ENCODE measurements at regions not wholly inside any gene's neighbourhood (a gene's known extent, or its start where the extent isn't known, plus 50 kb on each side); places are given as distances from the start of the nearest gene placed in this dataset.

- Mint-ChIP-seq H3K4me1 (ENCODE audit: low read depth) (no peaks in the 10 kb centered on the region), H3K9me3 (peaks cover 3 to 9% of the 10 kb centered on the region in 2 donors), H3K27ac (no peak overlapping the region), H3K27me3 (ENCODE audit: low read depth) (no peaks in the 10 kb centered on the region), H3K36me3 (ENCODE audit: insufficient read depth in 2 of 2) (peaks cover 4 to 5% of the 10 kb centered on the region in 2 donors), H3K4me3 (no peak overlapping the region)
- ATAC-seq (replicated peaks in 1 of 2) (no peak), DNase-seq (no peak)
These were observed 343.1 kb upstream of the ISX start for GRCh38 chr22:34722901-34723300.

GRCh38 chr22:34736081-34736480, 329.9 kb upstream of the ISX start:
- Mint-ChIP-seq H3K27me3 (ENCODE audit: low read depth) (no peaks in the 10 kb centered on the region), H3K9me3 (peaks cover 3 to 5% of the 10 kb centered on the region in 2 donors), H3K36me3 (ENCODE audit: insufficient read depth in 2 of 2) (no peaks in the 10 kb centered on the region), H3K4me1 (ENCODE audit: low read depth) (no peaks in the 10 kb centered on the region), H3K4me3 (no peak overlapping the region), H3K27ac (no peak overlapping the region)
- DNase-seq: no peak
- no peak for ATAC-seq (replicated peaks in 1 of 2)

DNA sequence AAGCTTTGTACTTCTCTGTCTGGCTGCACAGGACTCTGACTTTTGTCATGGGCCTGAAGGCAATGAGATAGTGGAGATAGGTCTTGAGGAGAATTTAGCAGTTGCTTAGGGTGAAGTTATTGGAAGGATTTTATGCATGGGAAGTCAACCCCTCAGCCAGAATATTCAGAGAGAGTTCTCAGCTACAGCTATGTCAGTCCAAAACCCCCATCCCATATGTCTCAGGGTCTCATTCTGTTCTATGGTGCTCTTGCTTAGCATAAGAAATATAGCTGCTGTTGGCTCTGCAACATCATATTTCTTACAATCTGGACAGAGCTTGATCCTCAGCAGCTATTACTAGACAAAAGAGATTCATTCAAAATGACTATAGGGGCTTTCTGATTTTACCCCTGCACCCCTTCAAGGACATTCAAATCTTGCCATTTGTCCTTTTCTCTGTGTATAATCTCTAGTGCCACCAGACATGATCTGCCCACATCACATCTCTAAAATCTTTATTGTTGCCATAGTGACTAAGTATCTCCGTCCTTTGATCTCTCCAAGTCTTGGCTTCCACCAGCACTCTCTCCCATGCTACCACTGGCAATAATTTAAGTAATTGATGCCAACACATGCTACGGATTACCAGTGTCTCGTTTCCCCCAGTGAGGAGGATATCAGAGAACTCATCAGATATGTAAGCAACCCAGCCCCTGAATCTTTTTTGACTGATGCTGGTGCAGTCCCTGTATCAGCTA, 327.1 kb upstream of the ISX start:
- H3K27me3 Mint-ChIP-seq (ENCODE audit: low read depth): no peaks in the 10 kb centered on the region
- ATAC-seq (replicated peaks in 1 of 2) (no peak), DNase-seq (no peak)
- H3K9me3 Mint-ChIP-seq: peaks cover 2 to 4% of the 10 kb centered on the region in 2 donors
- no peaks in the 10 kb centered on the region for H3K4me1 Mint-ChIP-seq (ENCODE audit: low read depth)
- H3K4me3 Mint-ChIP-seq: no peak overlapping the region
- H3K27ac Mint-ChIP-seq: no peak overlapping the region
- H3K36me3 Mint-ChIP-seq (ENCODE audit: insufficient read depth in 2 of 2): no peaks in the 10 kb centered on the region

GRCh38 chr22:34743110-34743751, 322.7 kb upstream of the ISX start:
- Mint-ChIP-seq H3K27ac (no peak overlapping the region), H3K4me3 (no peak overlapping the region), H3K4me1 (ENCODE audit: low read depth) (no peaks in the 10 kb centered on the region), H3K27me3 (ENCODE audit: low read depth) (no peaks in the 10 kb centered on the region), H3K9me3 (peaks cover under 1 to 6% of the 10 kb centered on the region in 2 donors), H3K36me3 (ENCODE audit: insufficient read depth in 2 of 2) (no peaks in the 10 kb centered on the region)
- ATAC-seq (replicated peaks in 1 of 2): no peak
- no peak for DNase-seq

DNA sequence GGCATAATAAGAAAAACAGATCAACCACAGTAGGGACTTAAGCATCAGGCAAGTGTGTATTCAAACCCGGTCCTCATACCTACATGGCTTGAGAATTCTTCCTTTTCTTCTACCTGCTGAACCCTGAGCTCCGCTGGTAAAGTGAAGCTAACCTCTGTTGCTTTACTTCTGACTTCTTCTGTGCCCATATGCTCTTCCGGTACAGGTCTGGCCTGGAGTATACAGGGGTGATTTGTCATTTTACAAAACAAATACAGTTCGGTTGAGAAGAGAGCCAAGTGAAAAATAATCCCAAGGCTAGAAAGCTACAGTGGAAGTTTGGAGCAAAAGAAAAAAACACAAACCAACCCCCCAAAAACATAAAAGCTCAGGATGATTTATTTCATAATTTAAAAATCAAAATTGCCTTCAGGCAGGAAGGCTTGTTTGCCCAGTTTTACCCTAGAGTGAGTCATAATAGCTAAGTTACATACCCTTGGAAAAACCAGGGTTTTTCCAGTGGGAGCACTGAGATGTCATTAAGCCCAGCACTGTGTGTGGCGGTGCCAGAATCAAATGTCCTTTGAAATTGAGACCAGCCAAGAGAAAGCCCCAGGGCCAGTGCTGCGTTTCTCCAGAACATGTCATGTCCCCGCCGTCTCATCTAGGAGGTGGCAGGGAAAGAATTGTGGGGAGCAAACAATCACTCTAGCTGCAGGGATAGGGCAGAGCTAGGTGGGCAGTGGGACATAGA, 305.5 kb upstream of the ISX start:
- H3K4me1 Mint-ChIP-seq (ENCODE audit: low read depth): no peaks in the 10 kb centered on the region
- H3K36me3 Mint-ChIP-seq (ENCODE audit: insufficient read depth in 2 of 2): no peaks in the 10 kb centered on the region
- ATAC-seq (replicated peaks in 1 of 2) (no peak), DNase-seq (no peak)
- no peak overlapping the region for H3K27ac Mint-ChIP-seq
- no peak overlapping the region for H3K4me3 Mint-ChIP-seq
- peaks cover 0 to 2% of the 10 kb centered on the region in 2 donors for H3K9me3 Mint-ChIP-seq
- no peaks in the 10 kb centered on the region for H3K27me3 Mint-ChIP-seq (ENCODE audit: low read depth)

DNA sequence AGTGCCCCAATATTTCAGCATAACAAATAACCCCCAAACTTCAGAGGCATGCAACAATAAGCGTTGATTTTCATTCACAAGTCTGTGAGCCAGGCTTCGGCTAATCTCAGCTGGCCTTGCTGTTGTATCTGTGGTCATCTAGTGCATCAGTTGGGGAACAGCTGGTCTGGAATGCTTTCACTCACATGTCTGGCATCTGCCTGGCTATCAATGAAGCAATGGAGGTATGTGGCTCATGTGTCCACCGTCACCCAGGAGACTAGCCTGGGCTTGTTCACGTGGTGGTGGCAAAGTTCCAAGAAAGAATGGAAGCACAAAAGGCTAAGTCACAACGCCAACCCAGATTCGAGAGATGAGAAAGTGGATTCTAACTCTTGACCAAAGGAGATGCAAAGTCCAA, 304.8 kb upstream of the ISX start:
- Mint-ChIP-seq H3K27ac (no peak overlapping the region), H3K36me3 (ENCODE audit: insufficient read depth in 2 of 2) (no peaks in the 10 kb centered on the region), H3K9me3 (peaks cover 0 to 2% of the 10 kb centered on the region in 2 donors), H3K4me3 (no peak overlapping the region), H3K4me1 (ENCODE audit: low read depth) (no peaks in the 10 kb centered on the region), H3K27me3 (ENCODE audit: low read depth) (no peaks in the 10 kb centered on the region)
- ATAC-seq (replicated peaks in 1 of 2) (no peak), DNase-seq (no peak)

DNA sequence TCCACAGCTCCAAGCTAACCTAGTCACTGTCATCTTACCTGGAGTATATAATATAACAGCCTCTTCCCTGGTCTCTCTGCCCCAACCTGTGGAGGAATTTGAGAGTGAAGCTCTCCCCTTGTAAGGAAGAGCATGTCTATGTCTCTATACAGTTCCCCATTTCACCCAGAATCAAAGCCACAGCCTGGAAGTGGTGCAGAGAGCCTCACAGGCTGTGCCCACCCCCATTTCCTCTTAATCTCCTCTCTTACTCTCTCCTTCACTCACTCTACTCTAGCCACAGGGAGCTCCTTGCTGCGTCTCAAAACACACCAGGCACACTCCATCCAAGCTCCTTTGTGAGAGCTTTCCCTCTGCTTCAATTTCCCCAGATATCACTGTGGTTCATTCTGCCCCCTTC, 302.5 kb upstream of the ISX start:
- no peaks in the 10 kb centered on the region for H3K27me3 Mint-ChIP-seq (ENCODE audit: low read depth)
- no peaks in the 10 kb centered on the region for H3K4me1 Mint-ChIP-seq (ENCODE audit: low read depth)
- no peaks in the 10 kb centered on the region for H3K36me3 Mint-ChIP-seq (ENCODE audit: insufficient read depth in 2 of 2)
- H3K4me3 Mint-ChIP-seq: no peak overlapping the region
- peaks cover 0 to 2% of the 10 kb centered on the region in 2 donors for H3K9me3 Mint-ChIP-seq
- no peak overlapping the region for H3K27ac Mint-ChIP-seq
- no peak for DNase-seq
- ATAC-seq (replicated peaks in 1 of 2): no peak

GRCh38 chr22:34765115-34765514, 300.8 kb upstream of the ISX start:
- DNase-seq: no peak
- Mint-ChIP-seq H3K27me3 (ENCODE audit: low read depth) (no peaks in the 10 kb centered on the region), H3K27ac (no peak overlapping the region), H3K4me1 (ENCODE audit: low read depth) (no peaks in the 10 kb centered on the region), H3K36me3 (ENCODE audit: insufficient read depth in 2 of 2) (no peaks in the 10 kb centered on the region), H3K9me3 (peaks cover 0 to 2% of the 10 kb centered on the region in 2 donors), H3K4me3 (no peak overlapping the region)
- ATAC-seq (replicated peaks in 1 of 2): no peak

DNA sequence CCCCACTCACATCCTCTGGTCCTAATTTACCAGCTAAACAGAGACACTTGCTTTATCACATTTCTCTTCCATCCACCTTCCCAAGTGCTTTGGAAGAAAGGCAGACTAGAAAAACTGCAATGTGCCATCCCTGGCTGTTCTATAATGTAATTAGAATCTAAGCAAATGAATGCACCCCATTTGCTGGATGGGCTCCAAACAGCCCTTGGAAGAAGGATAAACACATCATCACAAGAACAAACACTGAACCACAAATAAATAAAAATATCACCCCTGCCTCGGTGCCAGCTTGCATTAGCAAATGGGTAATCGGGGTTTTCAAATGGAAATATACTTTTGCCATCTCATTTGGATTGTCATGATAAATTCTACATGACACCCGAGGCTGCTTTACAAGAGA, 296.6 kb upstream of the ISX start:
- no peak for DNase-seq
- H3K4me1 Mint-ChIP-seq (ENCODE audit: low read depth): no peaks in the 10 kb centered on the region
- no peak overlapping the region for H3K4me3 Mint-ChIP-seq
- no peak overlapping the region for H3K27ac Mint-ChIP-seq
- H3K27me3 Mint-ChIP-seq (ENCODE audit: low read depth): no peaks in the 10 kb centered on the region
- ATAC-seq (replicated peaks in 1 of 2): no peak
- H3K9me3 Mint-ChIP-seq: peaks cover 0 to 2% of the 10 kb centered on the region in 2 donors
- no peaks in the 10 kb centered on the region for H3K36me3 Mint-ChIP-seq (ENCODE audit: insufficient read depth in 2 of 2)

DNA sequence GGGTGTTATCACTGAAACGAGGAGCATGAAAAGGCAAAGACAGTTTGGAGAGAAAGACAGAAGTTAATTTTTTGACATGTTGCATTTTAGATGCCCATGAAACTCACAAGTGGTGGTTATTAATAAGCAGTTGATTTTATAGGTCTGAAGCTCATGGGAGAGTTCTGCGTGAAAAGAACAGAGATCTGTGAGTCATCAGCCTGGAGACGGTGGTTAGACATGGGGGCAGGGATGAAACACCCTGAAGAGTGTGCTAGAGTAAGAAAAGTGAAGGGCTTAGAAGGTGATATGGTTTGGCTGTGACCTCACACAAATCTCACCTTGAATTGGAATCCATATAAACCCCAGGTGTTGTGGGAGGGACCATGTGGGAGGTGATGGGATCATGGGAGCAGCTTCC, 289.1 kb upstream of the ISX start:
- DNase-seq: no peak
- H3K36me3 Mint-ChIP-seq (ENCODE audit: insufficient read depth in 2 of 2): peaks cover 5 to 10% of the 10 kb centered on the region in 2 donors
- no peak overlapping the region for H3K4me3 Mint-ChIP-seq
- no peaks in the 10 kb centered on the region for H3K4me1 Mint-ChIP-seq (ENCODE audit: low read depth)
- no peaks in the 10 kb centered on the region for H3K27me3 Mint-ChIP-seq (ENCODE audit: low read depth)
- H3K9me3 Mint-ChIP-seq: peaks cover 10 to 16% of the 10 kb centered on the region in 2 donors
- ATAC-seq (replicated peaks in 1 of 2): no peak
- no peak overlapping the region for H3K27ac Mint-ChIP-seq

GRCh38 chr22:34781681-34782080, 284.3 kb upstream of the ISX start:
- DNase-seq (no peak), ATAC-seq (replicated peaks in 1 of 2) (no peak)
- peaks cover 13% of the 10 kb centered on the region in 2 donors for H3K9me3 Mint-ChIP-seq
- H3K4me3 Mint-ChIP-seq: no peak overlapping the region
- peaks cover 2 to 10% of the 10 kb centered on the region in 2 donors for H3K36me3 Mint-ChIP-seq (ENCODE audit: insufficient read depth in 2 of 2)
- H3K27ac Mint-ChIP-seq: no peak overlapping the region
- H3K4me1 Mint-ChIP-seq (ENCODE audit: low read depth): no peaks in the 10 kb centered on the region
- H3K27me3 Mint-ChIP-seq (ENCODE audit: low read depth): no peaks in the 10 kb centered on the region

- no peak overlapping the region for H3K4me3 Mint-ChIP-seq
- no peaks in the 10 kb centered on the region for H3K4me1 Mint-ChIP-seq (ENCODE audit: low read depth)
- DNase-seq: no peak
- no peak for ATAC-seq (replicated peaks in 1 of 2)
- H3K9me3 Mint-ChIP-seq: peaks cover 6% of the 10 kb centered on the region in 2 donors
- H3K27me3 Mint-ChIP-seq (ENCODE audit: low read depth): no peaks in the 10 kb centered on the region
- no peak overlapping the region for H3K27ac Mint-ChIP-seq
- no peaks in the 10 kb centered on the region for H3K36me3 Mint-ChIP-seq (ENCODE audit: insufficient read depth in 2 of 2)
These were observed 282.5 kb upstream of the ISX start for GRCh38 chr22:34783436-34783835.

GRCh38 chr22:34784056-34784455, 281.9 kb upstream of the ISX start:
- ATAC-seq (replicated peaks in 1 of 2): no peak
- Mint-ChIP-seq H3K4me1 (ENCODE audit: low read depth) (no peaks in the 10 kb centered on the region), H3K4me3 (no peak overlapping the region), H3K9me3 (peaks cover 5 to 6% of the 10 kb centered on the region in 2 donors), H3K36me3 (ENCODE audit: insufficient read depth in 2 of 2) (no peaks in the 10 kb centered on the region), H3K27ac (no peak overlapping the region), H3K27me3 (ENCODE audit: low read depth) (no peaks in the 10 kb centered on the region)
- no peak for DNase-seq
